ENCODE measurements at regions not wholly inside any gene's neighbourhood (a gene's known extent, or its start where the extent isn't known, plus 50 kb on each side); places are given as distances from the start of the nearest gene placed in this dataset.
"Not testable (repeated sequence)": the region's sequence is repeated elsewhere in the genome, so short reads cannot be mapped to it uniquely, and the experiment has no call there.

GRCh38 chr2:128510701-128511397, 192.2 kb upstream of the HS6ST1 start:
- DNase-seq (ENCODE audit: low read depth): no peak

GRCh38 chr2:128511731-128512378, 193.2 kb upstream of the HS6ST1 start:
- DNase-seq (ENCODE audit: low read depth): no peak

- no peak for DNase-seq (ENCODE audit: low read depth)
Measured at GRCh38 chr2:128512379-128513115, 193.9 kb upstream of the HS6ST1 start.

GRCh38 chr2:128513116-128513960, 194.7 kb upstream of the HS6ST1 start:
- DNase-seq (ENCODE audit: low read depth): no peak

- no peak for DNase-seq (ENCODE audit: low read depth)
Measured at GRCh38 chr2:128513961-128514283, 195.3 kb upstream of the HS6ST1 start.

GRCh38 chr2:128514555-128514955, 195.9 kb upstream of the HS6ST1 start:
- DNase-seq (ENCODE audit: low read depth): no peak

GRCh38 chr2:128516938-128517337, 198.3 kb upstream of the HS6ST1 start:
- no peak for DNase-seq (ENCODE audit: low read depth)

- DNase-seq (ENCODE audit: low read depth): not testable (repeated sequence)
Measured at GRCh38 chr2:128519028-128519427, 200.4 kb upstream of the HS6ST1 start.

GRCh38 chr2:128519517-128520215, 201.0 kb upstream of the HS6ST1 start:
- DNase-seq (ENCODE audit: low read depth): no peak

- DNase-seq (ENCODE audit: low read depth): no peak
Measured at GRCh38 chr2:128520340-128520739, 201.7 kb upstream of the HS6ST1 start.

- no peak for DNase-seq (ENCODE audit: low read depth)
Measured at GRCh38 chr2:128520791-128521190, 202.1 kb upstream of the HS6ST1 start.

GRCh38 chr2:128521482-128521881, 202.8 kb upstream of the HS6ST1 start:
- DNase-seq (ENCODE audit: low read depth): no peak

- no peak for DNase-seq (ENCODE audit: low read depth)
Measured at GRCh38 chr2:128522829-128523228, 204.2 kb upstream of the HS6ST1 start.

GRCh38 chr2:128523457-128523856, 204.8 kb upstream of the HS6ST1 start:
- no peak for DNase-seq (ENCODE audit: low read depth)

GRCh38 chr2:128524183-128524582, 205.5 kb upstream of the HS6ST1 start:
- DNase-seq (ENCODE audit: low read depth): no peak

- no peak for DNase-seq (ENCODE audit: low read depth)
Measured at GRCh38 chr2:128525653-128526052, 207.0 kb upstream of the HS6ST1 start.

GRCh38 chr2:128526455-128526976, 207.8 kb upstream of the HS6ST1 start:
- DNase-seq (ENCODE audit: low read depth): no peak

- DNase-seq (ENCODE audit: low read depth): no peak
Measured at GRCh38 chr2:128528133-128528532, 209.5 kb upstream of the HS6ST1 start.

- no peak for DNase-seq (ENCODE audit: low read depth)
Measured at GRCh38 chr2:128530025-128530573, 211.4 kb upstream of the HS6ST1 start.

GRCh38 chr2:128531856-128532255, 213.2 kb upstream of the HS6ST1 start:
- no peak for DNase-seq (ENCODE audit: low read depth)

- DNase-seq (ENCODE audit: low read depth): no peak
Measured at GRCh38 chr2:128533101-128533500, 214.4 kb upstream of the HS6ST1 start.
